Liver (tissue), 3 donors: ENCODE measurements at regions not wholly inside any gene's neighbourhood (a gene's known extent, or its start where the extent isn't known, plus 50 kb on each side); places are given as distances from the start of the nearest gene placed in this dataset.

ENCODE experiments used
- CTCF ChIP-seq: fragments of 150-350 bp; IDR thresholded peaks from 2 replicates; pipeline ENCODE4 v1.5.1; 2017; ENCODE audit warnings: improper control_type of control experiment, low read depth, low read length; ENCODE audit not compliant: missing input control
- EGR1 ChIP-seq, 2 donors: IDR thresholded peaks; 2 replicates each; pipeline ENCODE4 v1.6.1; 2016 to 2018; ENCODE audit warnings: antibody characterized with exemption in 2 of 2, low read depth in 2 of 2
- FOXA1 ChIP-seq: IDR thresholded peaks from 2 replicates; pipeline ENCODE4 v1.6.1; 2016; ENCODE audit warnings: antibody characterized with exemption
- GABPA ChIP-seq, 2 donors: IDR thresholded peaks in 1 of 2; conservative IDR thresholded peaks in 1 of 2; 2 replicates each; pipeline ENCODE4 v1.6.1; 2016; ENCODE audit warnings: antibody characterized with exemption in 2 of 2, mild to moderate bottlenecking in 1 of 2, moderate library complexity in 1 of 2
- RAD21 ChIP-seq, 2 donors: IDR thresholded peaks; 2 replicates each; pipeline ENCODE4 v1.6.1; 2016; ENCODE audit warnings: antibody characterized with exemption in 2 of 2, mild to moderate bottlenecking in 2 of 2
- RXRA ChIP-seq, 2 donors: IDR thresholded peaks; 2 replicates each; pipeline ENCODE4 v1.6.1; 2017 to 2018; ENCODE audit warnings: antibody characterized with exemption in 2 of 2, mild to moderate bottlenecking in 1 of 2
- YY1 ChIP-seq: IDR thresholded peaks from 2 replicates; pipeline ENCODE4 v1.6.1; 2016; ENCODE audit warnings: antibody characterized with exemption, mild to moderate bottlenecking
- TF ChIP-seq, protein P1 (sequence below): IDR thresholded peaks from 2 replicates; pipeline ENCODE4 v1.6.1; 2016; ENCODE audit warnings: antibody characterized with exemption
- donor health status: healthy.
- donor health status: healthy.

GRCh38 chr14:43479596-43480195 lies 1027.4 kb downstream of the FSCB start:
- TF ChIP-seq, protein P1, sequence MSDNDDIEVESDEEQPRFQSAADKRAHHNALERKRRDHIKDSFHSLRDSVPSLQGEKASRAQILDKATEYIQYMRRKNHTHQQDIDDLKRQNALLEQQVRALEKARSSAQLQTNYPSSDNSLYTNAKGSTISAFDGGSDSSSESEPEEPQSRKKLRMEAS, result no peak
- no peak for TF ChIP-seq CTCF
- no peak for TF ChIP-seq RAD21 (IDR thresholded peaks at IDR 0.05)
- no peak for TF ChIP-seq GABPA (IDR thresholded peaks at IDR 0.05 in 1 of 2, conservative IDR thresholded peaks at IDR 0.05 in 1 of 2)
- no peak for TF ChIP-seq FOXA1
- no peak for TF ChIP-seq EGR1 (IDR thresholded peaks at IDR 0.05; ENCODE audit: low read depth in 2 of 2)
- TF ChIP-seq YY1, result no peak
- TF ChIP-seq RXRA (IDR thresholded peaks at IDR 0.05), result no peak
